ENCODE measurements at regions not wholly inside any gene's neighbourhood (a gene's known extent, or its start where the extent isn't known, plus 50 kb on each side); places are given as distances from the start of the nearest gene placed in this dataset.

- no peak for TF ChIP-seq POLR2A (IDR thresholded peaks at IDR 0.05)
- TF ChIP-seq POLR2AphosphoS5 (IDR thresholded peaks at IDR 0.05): no peak
Measured at GRCh38 chr2:17251171-17251570, 267.1 kb downstream of the RAD51AP2 start.
